ENCODE measurements at regions not wholly inside any gene's neighbourhood (a gene's known extent, or its start where the extent isn't known, plus 50 kb on each side); places are given as distances from the start of the nearest gene placed in this dataset.

- H3K9me3 ChIP-seq (ENCODE audit: insufficient read depth, low read depth, low read length) = no peaks in the 10 kb centered on the region
- WGBS = 93% methylated on average over 2 of the region's 2 CpGs
Measured at GRCh38 chr3:191076903-191077552, 122.0 kb upstream of the OSTN start.

GRCh38 chr3:191074511-191074910 is 124.5 kb upstream of the OSTN start:
- no peaks in the 10 kb centered on the region for H3K4me1 ChIP-seq (ENCODE audit: insufficient read depth, low read length)
- H3K9ac ChIP-seq (ENCODE audit: low read depth, low read length) = no peak overlapping the region
- no peak overlapping the region for H3K4me3 ChIP-seq (ENCODE audit: low read length)
- 77% methylated on average over 5 of the region's 5 CpGs for WGBS
- H3K9me3 ChIP-seq (ENCODE audit: insufficient read depth, low read depth, low read length) = no peaks in the 10 kb centered on the region
- H3K36me3 ChIP-seq (ENCODE audit: insufficient read depth, low read length) = no peaks in the 10 kb centered on the region
- no peak overlapping the region for H3K27ac ChIP-seq (ENCODE audit: low read depth, low read length)
- no peaks in the 10 kb centered on the region for H3K27me3 ChIP-seq (ENCODE audit: insufficient read depth, low read length)

More at GRCh38 chr3:191076903-191077552, 122.0 kb upstream of the OSTN start:
- H3K27me3 ChIP-seq (ENCODE audit: insufficient read depth, low read length) = no peaks in the 10 kb centered on the region
- no peaks in the 10 kb centered on the region for H3K36me3 ChIP-seq (ENCODE audit: insufficient read depth, low read length)
- no peak overlapping the region for H3K27ac ChIP-seq (ENCODE audit: low read depth, low read length)
- no peak overlapping the region for H3K9ac ChIP-seq (ENCODE audit: low read depth, low read length)
- H3K4me3 ChIP-seq (ENCODE audit: low read length) = no peak overlapping the region
- no peaks in the 10 kb centered on the region for H3K4me1 ChIP-seq (ENCODE audit: insufficient read depth, low read length)

GRCh38 chr3:191070762-191071403 is 128.2 kb upstream of the OSTN start:
- Histone ChIP-seq H3K4me1 (ENCODE audit: insufficient read depth, low read length) (no peaks in the 10 kb centered on the region), H3K27ac (ENCODE audit: low read depth, low read length) (no peak overlapping the region)

GRCh38 chr3:191070201-191070600 is 128.8 kb upstream of the OSTN start:
- H3K9ac ChIP-seq (ENCODE audit: low read depth, low read length) = no peak overlapping the region
- 83% methylated on average over 2 of the region's 2 CpGs for WGBS
- no peaks in the 10 kb centered on the region for H3K36me3 ChIP-seq (ENCODE audit: insufficient read depth, low read length)
- H3K4me1 ChIP-seq (ENCODE audit: insufficient read depth, low read length) = no peaks in the 10 kb centered on the region
- no peaks in the 10 kb centered on the region for H3K27me3 ChIP-seq (ENCODE audit: insufficient read depth, low read length)
- H3K4me3 ChIP-seq (ENCODE audit: low read length) = no peak overlapping the region
- no peak overlapping the region for H3K27ac ChIP-seq (ENCODE audit: low read depth, low read length)
- no peaks in the 10 kb centered on the region for H3K9me3 ChIP-seq (ENCODE audit: insufficient read depth, low read depth, low read length)

More at GRCh38 chr3:191070762-191071403, 128.2 kb upstream of the OSTN start:
- no peaks in the 10 kb centered on the region for H3K36me3 ChIP-seq (ENCODE audit: insufficient read depth, low read length)
- no peaks in the 10 kb centered on the region for H3K9me3 ChIP-seq (ENCODE audit: insufficient read depth, low read depth, low read length)
- 91% methylated on average over 4 of the region's 4 CpGs for WGBS
- no peaks in the 10 kb centered on the region for H3K27me3 ChIP-seq (ENCODE audit: insufficient read depth, low read length)
- no peak overlapping the region for H3K9ac ChIP-seq (ENCODE audit: low read depth, low read length)
- H3K4me3 ChIP-seq (ENCODE audit: low read length) = no peak overlapping the region

GRCh38 chr3:191068946-191069813 is 129.9 kb upstream of the OSTN start:
- no peaks in the 10 kb centered on the region for H3K27me3 ChIP-seq (ENCODE audit: insufficient read depth, low read length)
- no peak overlapping the region for H3K4me3 ChIP-seq (ENCODE audit: low read length)
- WGBS = 82% methylated on average over 5 of the region's 5 CpGs
- H3K27ac ChIP-seq (ENCODE audit: low read depth, low read length) = no peak overlapping the region
- H3K4me1 ChIP-seq (ENCODE audit: insufficient read depth, low read length) = no peaks in the 10 kb centered on the region
- no peaks in the 10 kb centered on the region for H3K36me3 ChIP-seq (ENCODE audit: insufficient read depth, low read length)
- H3K9ac ChIP-seq (ENCODE audit: low read depth, low read length) = no peak overlapping the region
- H3K9me3 ChIP-seq (ENCODE audit: insufficient read depth, low read depth, low read length) = no peaks in the 10 kb centered on the region

- H3K27ac ChIP-seq (ENCODE audit: low read depth, low read length) = no peak overlapping the region
- no peaks in the 10 kb centered on the region for H3K4me1 ChIP-seq (ENCODE audit: insufficient read depth, low read length)
- no peaks in the 10 kb centered on the region for H3K36me3 ChIP-seq (ENCODE audit: insufficient read depth, low read length)
- no peaks in the 10 kb centered on the region for H3K9me3 ChIP-seq (ENCODE audit: insufficient read depth, low read depth, low read length)
- no peak overlapping the region for H3K9ac ChIP-seq (ENCODE audit: low read depth, low read length)
- WGBS = 100% methylated on average over 1 of the region's 1 CpG
- H3K27me3 ChIP-seq (ENCODE audit: insufficient read depth, low read length) = no peaks in the 10 kb centered on the region
- no peak overlapping the region for H3K4me3 ChIP-seq (ENCODE audit: low read length)
Measured at GRCh38 chr3:191066669-191067068, 132.4 kb upstream of the OSTN start.

- WGBS = 88% methylated on average over 6 of the region's 6 CpGs
- H3K4me3 ChIP-seq (ENCODE audit: low read length) = no peak overlapping the region
- H3K27me3 ChIP-seq (ENCODE audit: insufficient read depth, low read length) = no peaks in the 10 kb centered on the region
- H3K4me1 ChIP-seq (ENCODE audit: insufficient read depth, low read length) = no peaks in the 10 kb centered on the region
- no peaks in the 10 kb centered on the region for H3K9me3 ChIP-seq (ENCODE audit: insufficient read depth, low read depth, low read length)
- H3K27ac ChIP-seq (ENCODE audit: low read depth, low read length) = no peak overlapping the region
- H3K36me3 ChIP-seq (ENCODE audit: insufficient read depth, low read length) = no peaks in the 10 kb centered on the region
- no peak overlapping the region for H3K9ac ChIP-seq (ENCODE audit: low read depth, low read length)
Measured at GRCh38 chr3:191065181-191065805, 133.7 kb upstream of the OSTN start.

GRCh38 chr3:191051037-191051436 is 148.0 kb upstream of the OSTN start:
- Histone ChIP-seq H3K27me3 (ENCODE audit: insufficient read depth, low read length) (no peaks in the 10 kb centered on the region), H3K9me3 (ENCODE audit: insufficient read depth, low read depth, low read length) (no peaks in the 10 kb centered on the region), H3K4me1 (ENCODE audit: insufficient read depth, low read length) (no peaks in the 10 kb centered on the region), H3K9ac (ENCODE audit: low read depth, low read length) (no peak overlapping the region), H3K4me3 (ENCODE audit: low read length) (no peak overlapping the region), H3K27ac (ENCODE audit: low read depth, low read length) (no peak overlapping the region), H3K36me3 (ENCODE audit: insufficient read depth, low read length) (no peaks in the 10 kb centered on the region)
- 41% methylated on average over 4 of the region's 4 CpGs for WGBS

GRCh38 chr3:191047930-191048329 is 151.1 kb upstream of the OSTN start:
- H3K9me3 ChIP-seq (ENCODE audit: insufficient read depth, low read depth, low read length) = no peaks in the 10 kb centered on the region
- no peak overlapping the region for H3K9ac ChIP-seq (ENCODE audit: low read depth, low read length)
- WGBS = 80% methylated on average over 1 of the region's 1 CpG
- H3K27me3 ChIP-seq (ENCODE audit: insufficient read depth, low read length) = no peaks in the 10 kb centered on the region
- H3K4me3 ChIP-seq (ENCODE audit: low read length) = no peak overlapping the region
- H3K27ac ChIP-seq (ENCODE audit: low read depth, low read length) = no peak overlapping the region
- no peaks in the 10 kb centered on the region for H3K36me3 ChIP-seq (ENCODE audit: insufficient read depth, low read length)
- no peaks in the 10 kb centered on the region for H3K4me1 ChIP-seq (ENCODE audit: insufficient read depth, low read length)

- no peaks in the 10 kb centered on the region for H3K9me3 ChIP-seq (ENCODE audit: insufficient read depth, low read depth, low read length)
- no peak overlapping the region for H3K27ac ChIP-seq (ENCODE audit: low read depth, low read length)
- 96% methylated on average over 2 of the region's 2 CpGs for WGBS
- H3K36me3 ChIP-seq (ENCODE audit: insufficient read depth, low read length) = no peaks in the 10 kb centered on the region
- no peaks in the 10 kb centered on the region for H3K4me1 ChIP-seq (ENCODE audit: insufficient read depth, low read length)
- no peak overlapping the region for H3K9ac ChIP-seq (ENCODE audit: low read depth, low read length)
- no peaks in the 10 kb centered on the region for H3K27me3 ChIP-seq (ENCODE audit: insufficient read depth, low read length)
- no peak overlapping the region for H3K4me3 ChIP-seq (ENCODE audit: low read length)
Measured at GRCh38 chr3:191030929-191031328, 168.1 kb upstream of the OSTN start.

- Histone ChIP-seq H3K27me3 (ENCODE audit: insufficient read depth, low read length) (no peaks in the 10 kb centered on the region), H3K4me1 (ENCODE audit: insufficient read depth, low read length) (no peaks in the 10 kb centered on the region)
Measured at GRCh38 chr3:191030491-191030890, 168.0 kb upstream of the GMNC start.

More at GRCh38 chr3:191030491-191030890, 168.0 kb upstream of the GMNC start:
- Histone ChIP-seq H3K9ac (ENCODE audit: low read depth, low read length) (no peak overlapping the region), H3K36me3 (ENCODE audit: insufficient read depth, low read length) (no peaks in the 10 kb centered on the region), H3K9me3 (ENCODE audit: insufficient read depth, low read depth, low read length) (no peaks in the 10 kb centered on the region), H3K4me3 (ENCODE audit: low read length) (no peak overlapping the region), H3K27ac (ENCODE audit: low read depth, low read length) (no peak overlapping the region)
- WGBS = 96% methylated on average over 2 of the region's 3 CpGs
